Esophagus (tissue), 2 donors: ENCODE measurements at regions not wholly inside any gene's neighbourhood (a gene's known extent, or its start where the extent isn't known, plus 50 kb on each side); places are given as distances from the start of the nearest gene placed in this dataset.

Experiments
- H3K27ac ChIP-seq, 2 donors: one replicate each; pipeline ENCODE4 v1.5.1; 2013; ENCODE audit warnings: low read depth in 2 of 2, mild to moderate bottlenecking in 2 of 2, inconsistent platforms in 1 of 2, low read length in 1 of 2, moderate library complexity in 1 of 2
- H3K27me3 ChIP-seq, 2 donors: one replicate each; pipeline ENCODE4 v1.6.1; 2013; ENCODE audit warnings: low read length in 2 of 2, control low read depth in 1 of 2, mild to moderate bottlenecking in 1 of 2; ENCODE audit not compliant: insufficient read depth in 2 of 2, control insufficient read depth in 1 of 2
- H3K36me3 ChIP-seq, 2 donors: one replicate each; pipeline ENCODE4 v1.6.1; 2013; ENCODE audit warnings: low read length in 1 of 2; ENCODE audit not compliant: control insufficient read depth in 2 of 2, insufficient read depth in 2 of 2
- H3K4me1 ChIP-seq, 2 donors: one replicate each; pipeline ENCODE4 v1.6.1; 2013; ENCODE audit warnings: low read length in 1 of 2; ENCODE audit not compliant: control insufficient read depth in 2 of 2, insufficient read depth in 2 of 2
- H3K4me3 ChIP-seq, 2 donors: one replicate each; pipeline ENCODE4 v1.5.1; 2013; ENCODE audit warnings: low read length in 2 of 2, mild to moderate bottlenecking in 2 of 2, low read depth in 1 of 2, moderate library complexity in 1 of 2
- H3K9me3 ChIP-seq, 2 donors: one replicate each; pipeline ENCODE4 v1.6.1; 2013; ENCODE audit warnings: mild to moderate bottlenecking in 2 of 2, low read depth in 1 of 2, low read length in 1 of 2, moderate library complexity in 1 of 2; ENCODE audit not compliant: control insufficient read depth in 2 of 2, insufficient read depth in 1 of 2
- WGBS, 2 donors: extraction: QIAGEN DNeasy Blood & Tissue Kit; methylation state at CpG; one replicate each; pipeline ENCODE4 v1.1.7; 2013; 5-methylcytosine and 5-hydroxymethylcytosine counted together
- donor health status: healthy with polysubstance abuse.
- donor health status: Bipolar disorder and iron deficiency.

GRCh38 chr11:45528435-45528834, 137.0 kb downstream of the CHST1 start:
- Histone ChIP-seq H3K4me1 (no peaks in the 10 kb centered on the region), H3K27me3 (no peaks in the 10 kb centered on the region), H3K4me3 (no peak overlapping the region), H3K27ac (no peak overlapping the region), H3K9me3 (no peaks in the 10 kb centered on the region), H3K36me3 (no peaks in the 10 kb centered on the region)
- WGBS, 2 donors = 71 to 83% methylated on average over 2 of the region's 2 CpGs

GRCh38 chr11:45527898-45528297, 137.5 kb downstream of the CHST1 start:
- WGBS, 2 donors = 80 to 83% methylated on average over 1 of the region's 1 CpG
- no peak overlapping the region for H3K27ac ChIP-seq
- no peak overlapping the region for H3K4me3 ChIP-seq
- peaks cover 0 to 2% of the 10 kb centered on the region in 2 donors for H3K9me3 ChIP-seq
- H3K27me3 ChIP-seq = no peaks in the 10 kb centered on the region
- no peaks in the 10 kb centered on the region for H3K4me1 ChIP-seq
- no peaks in the 10 kb centered on the region for H3K36me3 ChIP-seq

- Histone ChIP-seq H3K4me1 (no peaks in the 10 kb centered on the region), H3K9me3 (peaks cover 0 to 2% of the 10 kb centered on the region in 2 donors), H3K27ac (no peak overlapping the region), H3K4me3 (no peak overlapping the region), H3K36me3 (no peaks in the 10 kb centered on the region), H3K27me3 (no peaks in the 10 kb centered on the region)
- WGBS, 2 donors = 34 to 37% methylated on average over 3 of the region's 3 CpGs
These were observed 140.0 kb downstream of the CHST1 start for GRCh38 chr11:45525393-45525792.

- no peak overlapping the region for H3K27ac ChIP-seq
- no peaks in the 10 kb centered on the region for H3K27me3 ChIP-seq
- no peaks in the 10 kb centered on the region for H3K36me3 ChIP-seq
- H3K9me3 ChIP-seq = peaks cover 0 to 2% of the 10 kb centered on the region in 2 donors
- no peak overlapping the region for H3K4me3 ChIP-seq
- WGBS, 2 donors = 56 to 59% methylated on average over 5 of the region's 5 CpGs
- no peaks in the 10 kb centered on the region for H3K4me1 ChIP-seq
These were observed 141.7 kb downstream of the CHST1 start for GRCh38 chr11:45523760-45524159.

GRCh38 chr11:45518833-45519535, 146.4 kb downstream of the CHST1 start:
- Histone ChIP-seq H3K4me1 (no peaks in the 10 kb centered on the region), H3K27me3 (no peaks in the 10 kb centered on the region), H3K27ac (no peak overlapping the region), H3K36me3 (no peaks in the 10 kb centered on the region), H3K4me3 (no peak overlapping the region), H3K9me3 (peaks cover 0 to 2% of the 10 kb centered on the region in 2 donors)
- WGBS, 2 donors = 74 to 76% methylated on average over 5 of the region's 5 CpGs

- Histone ChIP-seq H3K36me3 (no peaks in the 10 kb centered on the region), H3K27ac (no peak overlapping the region), H3K4me3 (no peak overlapping the region), H3K9me3 (peaks cover 0 to 2% of the 10 kb centered on the region in 2 donors), H3K27me3 (no peaks in the 10 kb centered on the region), H3K4me1 (no peaks in the 10 kb centered on the region)
- 84 to 85% methylated on average over 22 of the region's 22 CpGs for WGBS, 2 donors
These were observed 147.1 kb downstream of the CHST1 start for GRCh38 chr11:45518141-45518832.

GRCh38 chr11:45517171-45517770, 148.2 kb downstream of the CHST1 start:
- Histone ChIP-seq H3K4me1 (no peaks in the 10 kb centered on the region), H3K27ac (no peak overlapping the region), H3K4me3 (no peak overlapping the region), H3K9me3 (no peaks in the 10 kb centered on the region), H3K27me3 (no peaks in the 10 kb centered on the region), H3K36me3 (no peaks in the 10 kb centered on the region)
- 87 to 89% methylated on average over 11 of the region's 11 CpGs for WGBS, 2 donors

- no peaks in the 10 kb centered on the region for H3K27me3 ChIP-seq
- H3K4me3 ChIP-seq = no peak overlapping the region
- H3K4me1 ChIP-seq = no peaks in the 10 kb centered on the region
- no peaks in the 10 kb centered on the region for H3K9me3 ChIP-seq
- no peak overlapping the region for H3K27ac ChIP-seq
- H3K36me3 ChIP-seq = no peaks in the 10 kb centered on the region
- WGBS, 2 donors = 85 to 87% methylated on average over 8 of the region's 8 CpGs
These were observed 151.5 kb downstream of the CHST1 start for GRCh38 chr11:45513821-45514340.

- no peaks in the 10 kb centered on the region for H3K4me1 ChIP-seq
- 32 to 46% methylated on average over 3 of the region's 3 CpGs for WGBS, 2 donors
- H3K27me3 ChIP-seq = no peaks in the 10 kb centered on the region
- H3K36me3 ChIP-seq = no peaks in the 10 kb centered on the region
- peaks cover 0 to 2% of the 10 kb centered on the region in 2 donors for H3K9me3 ChIP-seq
- no peak overlapping the region for H3K27ac ChIP-seq
- no peak overlapping the region for H3K4me3 ChIP-seq
These were observed 152.8 kb downstream of the CHST1 start for GRCh38 chr11:45512471-45513148.
